GM23248 (cell line): ENCODE measurements at regions not wholly inside any gene's neighbourhood (a gene's known extent, or its start where the extent isn't known, plus 50 kb on each side); places are given as distances from the start of the nearest gene placed in this dataset.
A peak's percentile ranks its signal among the peaks of the same experiment; 100 is the strongest.

ENCODE experiments used
- DNase-seq: peaks from one replicate; pipeline ENCODE4 v3.0.0-alpha.2; 2015
- H2AFZ ChIP-seq: fragments of 200-600 bp; sonication (generic); 2 replicates; pipeline ENCODE4 v1.6.1; 2016; ENCODE audit warnings: antibody characterized with exemption
- H3F3A ChIP-seq: fragments of 200-600 bp; sonication (generic); 2 replicates; pipeline ENCODE4 v1.6.1; 2016; ENCODE audit warnings: mild to moderate bottlenecking, antibody characterized with exemption, mixed run types; ENCODE audit not compliant: insufficient read depth
- H3K27ac ChIP-seq: fragments of 200-600 bp; sonication (generic); 2 replicates; pipeline ENCODE4 v1.5.1; 2016; ENCODE audit warnings: mild to moderate bottlenecking
- H3K27me3 ChIP-seq: fragments of 200-600 bp; sonication (generic); replicated peaks from 2 replicates; pipeline ENCODE4 v1.6.1; 2016; ENCODE audit warnings: mild to moderate bottlenecking; ENCODE audit not compliant: insufficient read depth
- H3K36me3 ChIP-seq: fragments of 200-600 bp; sonication (generic); 2 replicates; pipeline ENCODE4 v1.6.1; 2016; ENCODE audit warnings: low read depth, mild to moderate bottlenecking
- H3K4me1 ChIP-seq: fragments of 200-600 bp; sonication (generic); 2 replicates; pipeline ENCODE4 v1.6.1; 2016; ENCODE audit warnings: mild to moderate bottlenecking; ENCODE audit not compliant: insufficient read depth
- H3K4me2 ChIP-seq: fragments of 200-600 bp; sonication (generic); one replicate; pipeline ENCODE4 v1.6.1; 2016; ENCODE audit warnings: mild to moderate bottlenecking; ENCODE audit not compliant: unreplicated experiment
- H3K4me3 ChIP-seq: fragments of 200-600 bp; sonication (generic); 2 replicates; pipeline ENCODE4 v1.5.1; 2016; ENCODE audit warnings: mild to moderate bottlenecking
- H3K79me2 ChIP-seq: fragments of 200-600 bp; sonication (generic); 2 replicates; pipeline ENCODE4 v1.6.1; 2016; ENCODE audit warnings: mild to moderate bottlenecking; ENCODE audit not compliant: insufficient read depth
- H3K9ac ChIP-seq: fragments of 200-600 bp; sonication (generic); 2 replicates; pipeline ENCODE4 v1.6.1; 2016; ENCODE audit warnings: mild to moderate bottlenecking
- H3K9me2 ChIP-seq: fragments of 200-600 bp; sonication (generic); 2 replicates; pipeline ENCODE4 v1.6.1; 2016; ENCODE audit warnings: mixed run types, mild to moderate bottlenecking, moderate library complexity; ENCODE audit not compliant: insufficient read depth
- H3K9me3 ChIP-seq: fragments of 200-600 bp; sonication (generic); one replicate; pipeline ENCODE4 v1.6.1; 2017; ENCODE audit warnings: low read depth
- H4K20me1 ChIP-seq: fragments of 200-600 bp; sonication (generic); 2 replicates; pipeline ENCODE4 v1.6.0; 2016; ENCODE audit not compliant: insufficient read depth
- EZH2 ChIP-seq: fragments of 200-600 bp; sonication (generic); IDR thresholded peaks from 2 replicates; pipeline ENCODE4 v1.6.1; 2018; ENCODE audit warnings: antibody characterized with exemption, mild to moderate bottlenecking; ENCODE audit not compliant: insufficient read depth, poor library complexity, severe bottlenecking
- EZH2phosphoT487 ChIP-seq: fragments of 200-600 bp; sonication (generic); IDR thresholded peaks from 2 replicates; pipeline ENCODE4 v1.6.1; 2018; ENCODE audit warnings: antibody characterized with exemption, moderate library complexity, mild to moderate bottlenecking, low read depth; ENCODE audit not compliant: insufficient read depth
- WGBS, 2 experiments: methylation state at CpG; one replicate each; pipeline ENCODE4 v1.1.6; 2015 to 2017; ENCODE audit warnings: low lambda C conversion rate in 2 of 2, low coverage in 1 of 2; ENCODE audit errors: missing lambda C conversion rate in 2 of 2; 5-methylcytosine and 5-hydroxymethylcytosine counted together
- in situ Hi-C: fragments of 300-500 bp; cut with MboI; formaldehyde crosslinking; loops from 2 replicates; pipeline ENCODE4 v1.15.0; 2020

DNA sequence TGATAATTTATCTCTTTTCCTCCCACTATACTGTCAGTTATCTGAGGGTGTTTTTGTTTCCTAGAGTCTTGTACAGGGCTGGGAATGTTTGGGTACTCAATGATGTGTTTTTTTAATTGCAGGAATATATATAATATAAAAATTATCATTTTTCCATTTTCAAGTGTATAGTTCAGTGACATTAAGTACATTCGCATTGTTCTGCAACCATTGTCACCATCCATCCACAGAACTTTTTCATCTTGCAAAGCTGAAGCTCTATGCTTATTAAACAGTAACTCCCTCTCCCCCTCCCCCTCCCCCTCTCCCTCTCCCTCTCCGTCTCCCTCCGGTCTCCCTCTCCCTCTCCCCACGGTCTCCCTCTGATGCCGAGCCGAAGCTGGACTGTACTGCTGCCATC, 93.0 kb upstream of the MANSC4 start:
- Histone ChIP-seq H3K4me2 (no peak overlapping the region), H3K4me1 (peaks cover 36% of the 10 kb centered on the region), H2AFZ (no peak overlapping the region), H3F3A (peaks cover 25% of the 10 kb centered on the region), H3K36me3 (no peaks in the 10 kb centered on the region), H3K9ac (no peak overlapping the region), H4K20me1 (no peaks in the 10 kb centered on the region), H3K9me2 (no peaks in the 10 kb centered on the region), H3K4me3 (no peak overlapping the region), H3K27me3 (no peaks in the 10 kb centered on the region), H3K27ac (no peak overlapping the region), H3K9me3 (no peaks in the 10 kb centered on the region), H3K79me2 (no peaks in the 10 kb centered on the region)
- in situ Hi-C loops, result no loop called here
- TF ChIP-seq EZH2 (no peak), EZH2phosphoT487 (no peak)
- WGBS, 2 experiments, result 89 to 96% methylated on average over 4 to 6 of the region's 6 CpGs
- no peak for DNase-seq

DNA sequence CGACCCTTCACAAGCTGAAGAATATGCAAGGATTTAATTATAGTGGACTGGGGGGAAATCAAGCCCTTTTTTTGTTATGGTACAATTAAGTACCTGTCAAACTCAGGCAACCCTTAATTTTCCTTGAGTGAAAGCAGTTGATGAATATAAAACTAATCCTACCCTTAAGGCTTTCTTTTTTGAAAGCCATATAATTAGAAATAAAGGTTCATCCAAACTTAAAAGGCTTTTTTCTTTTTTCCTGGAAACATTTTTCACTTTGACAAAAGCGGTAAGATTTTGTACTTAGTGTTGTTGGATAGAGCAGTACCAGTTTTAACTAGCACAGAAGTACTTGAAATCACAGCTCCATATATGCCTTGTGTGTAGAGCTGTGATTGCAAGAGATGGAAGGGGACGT, 91.9 kb upstream of the MANSC4 start:
- TF ChIP-seq EZH2phosphoT487 (no peak), EZH2 (no peak)
- no peak overlapping the region for H2AFZ ChIP-seq
- peaks cover 47% of the 10 kb centered on the region for H3K4me1 ChIP-seq
- in situ Hi-C loops, result no loop called here
- H3K36me3 ChIP-seq, result no peaks in the 10 kb centered on the region
- no peaks in the 10 kb centered on the region for H3K79me2 ChIP-seq
- H3K9ac ChIP-seq, result no peak overlapping the region
- peaks cover 36% of the 10 kb centered on the region for H3F3A ChIP-seq
- no peaks in the 10 kb centered on the region for H3K27me3 ChIP-seq
- H3K27ac ChIP-seq, result no peak overlapping the region
- no peaks in the 10 kb centered on the region for H3K9me2 ChIP-seq
- no peaks in the 10 kb centered on the region for H4K20me1 ChIP-seq
- 89 to 95% methylated on average over 3 of the region's 3 CpGs for WGBS, 2 experiments
- no peak for DNase-seq
- no peak overlapping the region for H3K4me3 ChIP-seq
- no peak overlapping the region for H3K4me2 ChIP-seq
- no peaks in the 10 kb centered on the region for H3K9me3 ChIP-seq

DNA sequence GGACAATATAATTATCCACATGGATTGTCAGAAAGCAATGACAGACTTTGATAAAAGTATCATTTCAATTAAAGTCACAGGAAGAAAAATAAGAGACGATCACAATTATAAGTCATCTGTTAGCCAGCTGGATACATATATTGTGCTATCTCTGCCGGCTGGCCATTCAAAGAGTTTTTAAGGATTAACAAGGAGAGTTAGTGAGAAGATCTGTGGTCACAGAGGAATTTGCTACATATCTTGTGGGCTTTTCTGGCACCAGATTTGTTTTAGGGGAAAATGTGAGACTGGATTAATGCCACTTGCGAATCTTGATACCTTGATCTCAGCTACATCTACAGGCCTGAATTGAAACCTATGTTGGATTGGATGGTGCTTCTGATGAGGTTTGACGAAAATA, 90.9 kb upstream of the MANSC4 start:
- in situ Hi-C loops, result no loop called here
- Histone ChIP-seq H3K9ac (no peak overlapping the region), H3K4me1 (peaks cover 57% of the 10 kb centered on the region), H2AFZ (peak overlapping the region; percentile 62; the same call in 1 of the 2 replicates), H3K36me3 (no peaks in the 10 kb centered on the region), H4K20me1 (no peaks in the 10 kb centered on the region), H3K27ac (peak overlapping the region; percentile 9), H3K9me3 (no peaks in the 10 kb centered on the region), H3K27me3 (no peaks in the 10 kb centered on the region), H3K9me2 (no peaks in the 10 kb centered on the region), H3K4me3 (no peak overlapping the region), H3F3A (peaks cover 44% of the 10 kb centered on the region), H3K79me2 (no peaks in the 10 kb centered on the region), H3K4me2 (peak overlapping the region; percentile 48)
- DNase-seq, result peak; percentile 61
- TF ChIP-seq EZH2phosphoT487, result no peak
- TF ChIP-seq EZH2, result no peak
- WGBS, 2 experiments, result 48 to 55% methylated on average over 4 of the region's 4 CpGs

DNA sequence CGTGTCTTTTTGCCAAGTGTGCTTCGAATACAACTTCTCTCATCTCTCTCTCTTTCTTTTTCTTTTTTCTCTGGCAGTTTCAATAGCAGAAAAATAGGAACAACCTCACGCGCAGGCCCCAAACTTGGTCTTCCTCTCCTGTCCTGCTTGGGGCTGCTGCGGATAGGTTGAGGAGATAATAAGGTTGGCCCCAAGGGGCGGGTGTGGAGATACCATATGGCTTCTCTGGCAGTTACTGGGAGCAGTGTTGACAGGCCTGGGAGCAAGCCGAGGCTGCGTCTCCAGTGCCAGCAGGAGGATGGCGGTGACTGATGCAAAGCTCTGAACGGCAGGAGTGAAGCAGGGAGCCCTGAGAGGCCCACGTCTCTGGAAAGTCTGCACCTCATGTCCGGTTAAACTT, 89.5 kb upstream of the MANSC4 start:
- Histone ChIP-seq H3K36me3 (no peaks in the 10 kb centered on the region), H3K4me3 (no peak overlapping the region), H3K27ac (peak overlapping the region; percentile 95), H3K9me3 (no peaks in the 10 kb centered on the region), H4K20me1 (no peaks in the 10 kb centered on the region), H3K79me2 (no peaks in the 10 kb centered on the region), H2AFZ (peak overlapping the region; percentile 62), H3K9ac (no peak overlapping the region), H3K4me2 (no peak overlapping the region), H3K4me1 (peaks cover 69% of the 10 kb centered on the region), H3F3A (peaks cover 56% of the 10 kb centered on the region), H3K9me2 (no peaks in the 10 kb centered on the region), H3K27me3 (no peaks in the 10 kb centered on the region)
- DNase-seq, result peak; percentile 43
- TF ChIP-seq EZH2 (no peak), EZH2phosphoT487 (no peak)
- WGBS, 2 experiments, result 57 to 67% methylated on average over 12 of the region's 12 CpGs
- in situ Hi-C loops, result no loop called here

DNA sequence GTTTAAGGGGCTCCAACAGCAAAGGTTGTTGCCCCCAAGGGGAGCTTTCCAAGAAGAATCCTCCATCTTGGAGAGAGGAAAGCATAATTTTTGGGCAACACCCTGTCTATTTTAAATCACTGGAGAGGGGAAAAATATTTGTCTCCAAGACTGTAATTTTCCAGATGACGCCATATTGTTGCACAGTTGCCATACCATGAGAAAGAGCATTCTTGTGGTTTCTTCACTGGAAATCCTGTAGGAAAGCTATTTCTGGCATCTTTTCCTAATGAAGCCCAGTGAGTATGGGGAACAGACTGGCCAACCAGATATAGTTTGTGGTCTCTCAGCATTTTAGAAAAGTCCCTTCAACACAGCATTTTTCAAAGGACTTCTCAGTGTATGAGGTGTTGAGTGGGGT, 88.1 kb upstream of the MANSC4 start:
- in situ Hi-C loops, result no loop called here

More for the DNA sequence above, 88.1 kb upstream of the MANSC4 start:
- H3F3A ChIP-seq, result peaks cover 62% of the 10 kb centered on the region
- H3K36me3 ChIP-seq, result no peaks in the 10 kb centered on the region
- H3K9me2 ChIP-seq, result no peaks in the 10 kb centered on the region
- peak overlapping the region; percentile 5; the same call in 1 of the 2 replicates for H3K4me3 ChIP-seq
- TF ChIP-seq EZH2 (no peak), EZH2phosphoT487 (no peak)
- no peaks in the 10 kb centered on the region for H3K79me2 ChIP-seq
- 5 to 11% methylated on average over 1 of the region's 1 CpG for WGBS, 2 experiments
- H2AFZ ChIP-seq, result peak overlapping the region; percentile 53; the same call in 1 of the 2 replicates
- H3K4me1 ChIP-seq, result peaks cover 78% of the 10 kb centered on the region
- H4K20me1 ChIP-seq, result no peaks in the 10 kb centered on the region
- no peaks in the 10 kb centered on the region for H3K9me3 ChIP-seq
- no peaks in the 10 kb centered on the region for H3K27me3 ChIP-seq
- peak overlapping the region; percentile 53 for H3K9ac ChIP-seq
- peak overlapping the region; percentile 95 for H3K27ac ChIP-seq
- peak overlapping the region; percentile 45 for H3K4me2 ChIP-seq
- DNase-seq, result peak; percentile 91
